Liver (tissue), 3 donors: ENCODE measurements at regions not wholly inside any gene's neighbourhood (a gene's known extent, or its start where the extent isn't known, plus 50 kb on each side); places are given as distances from the start of the nearest gene placed in this dataset.

ENCODE experiments used
- EGR1 ChIP-seq, 2 donors: IDR thresholded peaks; 2 replicates each; pipeline ENCODE4 v1.6.1; 2016 to 2018; ENCODE audit warnings: antibody characterized with exemption in 2 of 2, low read depth in 2 of 2
- FOXA1 ChIP-seq: IDR thresholded peaks from 2 replicates; pipeline ENCODE4 v1.6.1; 2016; ENCODE audit warnings: antibody characterized with exemption
- JUND ChIP-seq, 2 donors: IDR thresholded peaks; 2 replicates each; pipeline ENCODE4 v1.6.1; 2016; ENCODE audit warnings: antibody characterized with exemption in 2 of 2
- MAX ChIP-seq: IDR thresholded peaks from 2 replicates; pipeline ENCODE4 v1.6.1; 2016; ENCODE audit warnings: antibody characterized with exemption
- RAD21 ChIP-seq, 2 donors: IDR thresholded peaks; 2 replicates each; pipeline ENCODE4 v1.6.1; 2016; ENCODE audit warnings: antibody characterized with exemption in 2 of 2, mild to moderate bottlenecking in 2 of 2
- SP1 ChIP-seq: IDR thresholded peaks from 2 replicates; pipeline ENCODE4 v1.6.1; 2018; ENCODE audit warnings: antibody characterized with exemption, mild to moderate bottlenecking
- TAF1 ChIP-seq: conservative IDR thresholded peaks from 2 replicates; pipeline ENCODE4 v1.6.1; 2016; ENCODE audit warnings: antibody characterized with exemption, mild to moderate bottlenecking
- YY1 ChIP-seq: IDR thresholded peaks from 2 replicates; pipeline ENCODE4 v1.6.1; 2016; ENCODE audit warnings: antibody characterized with exemption, mild to moderate bottlenecking
- TF ChIP-seq, protein P1 (sequence below): IDR thresholded peaks from 2 replicates; pipeline ENCODE4 v1.6.1; 2016; ENCODE audit warnings: antibody characterized with exemption, mild to moderate bottlenecking
- TF ChIP-seq, protein P2 (sequence below): fragments of 150-350 bp; IDR thresholded peaks from 2 replicates; pipeline ENCODE4 v1.5.1; 2017; ENCODE audit warnings: improper control_type of control experiment, low read depth, low read length; ENCODE audit not compliant: missing input control
- donor health status: healthy.
- donor health status: healthy.

- TF ChIP-seq JUND (IDR thresholded peaks at IDR 0.05) (no peak), SP1 (no peak), RAD21 (IDR thresholded peaks at IDR 0.05) (no peak), TAF1 (no peak), EGR1 (IDR thresholded peaks at IDR 0.05; ENCODE audit: low read depth in 2 of 2) (no peak), YY1 (no peak), MAX (no peak), FOXA1 (no peak)
- TF ChIP-seq, protein P1, sequence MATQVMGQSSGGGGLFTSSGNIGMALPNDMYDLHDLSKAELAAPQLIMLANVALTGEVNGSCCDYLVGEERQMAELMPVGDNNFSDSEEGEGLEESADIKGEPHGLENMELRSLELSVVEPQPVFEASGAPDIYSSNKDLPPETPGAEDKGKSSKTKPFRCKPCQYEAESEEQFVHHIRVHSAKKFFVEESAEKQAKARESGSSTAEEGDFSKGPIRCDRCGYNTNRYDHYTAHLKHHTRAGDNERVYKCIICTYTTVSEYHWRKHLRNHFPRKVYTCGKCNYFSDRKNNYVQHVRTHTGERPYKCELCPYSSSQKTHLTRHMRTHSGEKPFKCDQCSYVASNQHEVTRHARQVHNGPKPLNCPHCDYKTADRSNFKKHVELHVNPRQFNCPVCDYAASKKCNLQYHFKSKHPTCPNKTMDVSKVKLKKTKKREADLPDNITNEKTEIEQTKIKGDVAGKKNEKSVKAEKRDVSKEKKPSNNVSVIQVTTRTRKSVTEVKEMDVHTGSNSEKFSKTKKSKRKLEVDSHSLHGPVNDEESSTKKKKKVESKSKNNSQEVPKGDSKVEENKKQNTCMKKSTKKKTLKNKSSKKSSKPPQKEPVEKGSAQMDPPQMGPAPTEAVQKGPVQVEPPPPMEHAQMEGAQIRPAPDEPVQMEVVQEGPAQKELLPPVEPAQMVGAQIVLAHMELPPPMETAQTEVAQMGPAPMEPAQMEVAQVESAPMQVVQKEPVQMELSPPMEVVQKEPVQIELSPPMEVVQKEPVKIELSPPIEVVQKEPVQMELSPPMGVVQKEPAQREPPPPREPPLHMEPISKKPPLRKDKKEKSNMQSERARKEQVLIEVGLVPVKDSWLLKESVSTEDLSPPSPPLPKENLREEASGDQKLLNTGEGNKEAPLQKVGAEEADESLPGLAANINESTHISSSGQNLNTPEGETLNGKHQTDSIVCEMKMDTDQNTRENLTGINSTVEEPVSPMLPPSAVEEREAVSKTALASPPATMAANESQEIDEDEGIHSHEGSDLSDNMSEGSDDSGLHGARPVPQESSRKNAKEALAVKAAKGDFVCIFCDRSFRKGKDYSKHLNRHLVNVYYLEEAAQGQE = no peak
- TF ChIP-seq, protein P2, sequence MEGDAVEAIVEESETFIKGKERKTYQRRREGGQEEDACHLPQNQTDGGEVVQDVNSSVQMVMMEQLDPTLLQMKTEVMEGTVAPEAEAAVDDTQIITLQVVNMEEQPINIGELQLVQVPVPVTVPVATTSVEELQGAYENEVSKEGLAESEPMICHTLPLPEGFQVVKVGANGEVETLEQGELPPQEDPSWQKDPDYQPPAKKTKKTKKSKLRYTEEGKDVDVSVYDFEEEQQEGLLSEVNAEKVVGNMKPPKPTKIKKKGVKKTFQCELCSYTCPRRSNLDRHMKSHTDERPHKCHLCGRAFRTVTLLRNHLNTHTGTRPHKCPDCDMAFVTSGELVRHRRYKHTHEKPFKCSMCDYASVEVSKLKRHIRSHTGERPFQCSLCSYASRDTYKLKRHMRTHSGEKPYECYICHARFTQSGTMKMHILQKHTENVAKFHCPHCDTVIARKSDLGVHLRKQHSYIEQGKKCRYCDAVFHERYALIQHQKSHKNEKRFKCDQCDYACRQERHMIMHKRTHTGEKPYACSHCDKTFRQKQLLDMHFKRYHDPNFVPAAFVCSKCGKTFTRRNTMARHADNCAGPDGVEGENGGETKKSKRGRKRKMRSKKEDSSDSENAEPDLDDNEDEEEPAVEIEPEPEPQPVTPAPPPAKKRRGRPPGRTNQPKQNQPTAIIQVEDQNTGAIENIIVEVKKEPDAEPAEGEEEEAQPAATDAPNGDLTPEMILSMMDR = no peak
Observed at GRCh38 chr12:114579389-114579788, 104.6 kb downstream of the TBX3 start.
